Neuronal stem cell (in vitro differentiated cells): ENCODE measurements at regions not wholly inside any gene's neighbourhood (a gene's known extent, or its start where the extent isn't known, plus 50 kb on each side); places are given as distances from the start of the nearest gene placed in this dataset.

Experiments used
- DNase-seq: peaks from one replicate; pipeline ENCODE4 v3.0.0-alpha.2; 2013; ENCODE audit warnings: low spot score
- H2AFZ ChIP-seq: one replicate; pipeline ENCODE4 v1.6.1; 2013; ENCODE audit warnings: mild to moderate bottlenecking, low read length, inconsistent platforms
- H2AK5ac ChIP-seq: 2 replicates; pipeline ENCODE4 v1.6.1; 2013; ENCODE audit warnings: low read depth, mild to moderate bottlenecking, inconsistent platforms, low read length, moderate library complexity, mixed read lengths
- H2BK120ac ChIP-seq: 2 replicates; pipeline ENCODE4 v1.6.1; 2013; ENCODE audit warnings: low read depth, mild to moderate bottlenecking, inconsistent platforms, low read length, moderate library complexity, mixed read lengths
- H2BK12ac ChIP-seq: one replicate; pipeline ENCODE4 v1.6.1; 2013; ENCODE audit warnings: low read length, inconsistent platforms
- H2BK15ac ChIP-seq: 2 replicates; pipeline ENCODE4 v1.6.1; 2013; ENCODE audit warnings: mild to moderate bottlenecking, low read length, inconsistent platforms, mixed read lengths
- H2BK5ac ChIP-seq: one replicate; pipeline ENCODE4 v1.6.1; 2013; ENCODE audit warnings: inconsistent platforms, mild to moderate bottlenecking, low read length, moderate library complexity
- H3K14ac ChIP-seq: one replicate; pipeline ENCODE4 v1.6.1; 2013; ENCODE audit warnings: low read length, inconsistent platforms
- H3K18ac ChIP-seq: 2 replicates; pipeline ENCODE4 v1.6.1; 2013; ENCODE audit warnings: low read length, inconsistent platforms
- H3K23ac ChIP-seq: 2 replicates; pipeline ENCODE4 v1.6.1; 2013; ENCODE audit warnings: low read depth, mild to moderate bottlenecking, mixed read lengths, low read length, inconsistent platforms; ENCODE audit not compliant: poor library complexity
- H3K27ac ChIP-seq: replicated peaks from 3 replicates; pipeline ENCODE4 v1.5.1; 2013; ENCODE audit warnings: low read length, inconsistent platforms
- H3K27me3 ChIP-seq, 3 experiments: 2 replicates each; pipeline ENCODE4 v1.6.1; 2013; ENCODE audit warnings: low read length in 3 of 3, mild to moderate bottlenecking in 2 of 3, inconsistent platforms in 1 of 3, low read depth in 1 of 3, mixed read lengths in 1 of 3, moderate library complexity in 1 of 3; ENCODE audit not compliant: control insufficient read depth in 3 of 3, insufficient read depth in 3 of 3
- H3K36me3 ChIP-seq, 2 donors: replicated peaks in 1 of 2; 2 replicates each; pipeline ENCODE4 v1.6.1; 2013; ENCODE audit warnings: low read length in 2 of 2; ENCODE audit not compliant: control insufficient read depth in 2 of 2, insufficient read depth in 2 of 2
- H3K4ac ChIP-seq: 2 replicates; pipeline ENCODE4 v1.6.1; 2013; ENCODE audit warnings: inconsistent platforms, mild to moderate bottlenecking, low read length, moderate library complexity
- H3K4me1 ChIP-seq, 2 donors: 1 replicate in 1 of 2; 2 replicates in 1 of 2; pipeline ENCODE4 v1.6.1; 2013; ENCODE audit warnings: low read length in 2 of 2, low read depth in 1 of 2; ENCODE audit not compliant: control insufficient read depth in 2 of 2, insufficient read depth in 1 of 2
- H3K4me2 ChIP-seq: one replicate; pipeline ENCODE4 v1.6.1; 2013; ENCODE audit warnings: mild to moderate bottlenecking, low read length, inconsistent platforms; ENCODE audit not compliant: insufficient read depth, poor library complexity, severe bottlenecking
- H3K4me3 ChIP-seq, 2 donors: 2 replicates each; pipeline ENCODE4 v1.5.1; 2013; ENCODE audit warnings: low read length in 2 of 2, mild to moderate bottlenecking in 2 of 2, inconsistent platforms in 1 of 2, moderate library complexity in 1 of 2
- H3K79me1 ChIP-seq: one replicate; pipeline ENCODE4 v1.6.1; 2013; ENCODE audit warnings: low read depth, mild to moderate bottlenecking, inconsistent platforms, low read length, moderate library complexity
- H3K9ac ChIP-seq: one replicate; pipeline ENCODE4 v1.6.1; 2013; ENCODE audit warnings: mild to moderate bottlenecking, low read depth, low read length, inconsistent platforms; ENCODE audit not compliant: poor library complexity
- H3K9me3 ChIP-seq, 2 donors: replicated peaks in 1 of 2; 2 replicates each; pipeline versions ENCODE3 to v1.6.1; 2013; ENCODE audit warnings: low read length in 2 of 2, mild to moderate bottlenecking in 2 of 2, inconsistent platforms in 1 of 2, low read depth in 1 of 2, mixed read lengths in 1 of 2, moderate library complexity in 1 of 2; ENCODE audit not compliant: control insufficient read depth in 2 of 2, insufficient read depth in 1 of 2
- H4K8ac ChIP-seq: one replicate; pipeline ENCODE4 v1.6.1; 2013; ENCODE audit warnings: low read depth, mild to moderate bottlenecking, inconsistent platforms, low read length, moderate library complexity
- H4K91ac ChIP-seq: one replicate; pipeline ENCODE4 v1.6.1; 2013; ENCODE audit warnings: low read length, low read depth, mild to moderate bottlenecking, inconsistent platforms; ENCODE audit not compliant: poor library complexity
- WGBS, 2 donors: extraction: QIAGEN DNeasy Blood & Tissue Kit; methylation state at CpG; one replicate each; pipeline ENCODE4 v1.1.7; 2013; ENCODE audit warnings: missing lambda C conversion rate in 2 of 2, mixed read lengths in 1 of 2; ENCODE audit not compliant: insufficient read length in 2 of 2, insufficient replicate concordance in 1 of 2; ENCODE audit errors: extremely low coverage in 2 of 2; 5-methylcytosine and 5-hydroxymethylcytosine counted together

- Histone ChIP-seq H3K14ac (no peak overlapping the region), H3K18ac (no peak overlapping the region), H3K4me1 (no peaks in the 10 kb centered on the region), H2BK5ac (no peak overlapping the region), H4K8ac (no peak overlapping the region), H3K79me1 (no peaks in the 10 kb centered on the region), H4K91ac (no peak overlapping the region), H2BK120ac (no peak overlapping the region), H3K27ac (no peak overlapping the region), H2AFZ (no peak overlapping the region), H3K23ac (no peak overlapping the region), H2BK15ac (no peak overlapping the region), H3K9ac (no peak overlapping the region), H3K9me3 (peaks cover 0 to 4% of the 10 kb centered on the region in 2 donors), H2BK12ac (no peak overlapping the region), H3K4me3 (no peak overlapping the region), H2AK5ac (no peak overlapping the region), H3K4me2 (no peak overlapping the region), H3K36me3 (no peaks in the 10 kb centered on the region), H3K4ac (no peak overlapping the region), H3K27me3 (no peaks in the 10 kb centered on the region)
- no CpG with 5 or more reads among the region's 1 CpG for WGBS, 2 donors
- DNase-seq, result no peak
Measured at GRCh38 chr12:92206011-92206410, 60.4 kb upstream of the BTG1 start.

- no peaks in the 10 kb centered on the region for H3K27me3 ChIP-seq
- peaks cover 3 to 10% of the 10 kb centered on the region in 2 donors for H3K9me3 ChIP-seq
- no peak overlapping the region for H2AK5ac ChIP-seq
- no peak overlapping the region for H3K4me3 ChIP-seq
- no peak overlapping the region for H3K4me2 ChIP-seq
- no peak overlapping the region for H3K9ac ChIP-seq
- H2BK12ac ChIP-seq, result no peak overlapping the region
- peaks cover 0 to 3% of the 10 kb centered on the region in 2 donors for H3K4me1 ChIP-seq
- H3K23ac ChIP-seq, result no peak overlapping the region
- no peak overlapping the region for H4K8ac ChIP-seq
- H3K14ac ChIP-seq, result no peak overlapping the region
- no peak for DNase-seq
- H2BK5ac ChIP-seq, result no peak overlapping the region
- H2AFZ ChIP-seq, result no peak overlapping the region
- H4K91ac ChIP-seq, result no peak overlapping the region
- H3K79me1 ChIP-seq, result no peaks in the 10 kb centered on the region
- H2BK15ac ChIP-seq, result no peak overlapping the region
- no peak overlapping the region for H3K27ac ChIP-seq
- H3K4ac ChIP-seq, result no peak overlapping the region
- no peaks in the 10 kb centered on the region for H3K36me3 ChIP-seq
- H3K18ac ChIP-seq, result no peak overlapping the region
- H2BK120ac ChIP-seq, result no peak overlapping the region
- WGBS, 2 donors, result no CpG with 5 or more reads among the region's 6 CpGs
Measured at GRCh38 chr12:92199819-92200576, 54.4 kb upstream of the BTG1 start.

GRCh38 chr12:92197815-92198214 is 52.2 kb upstream of the BTG1 start:
- Histone ChIP-seq H3K4me3 (no peak overlapping the region), H3K4me1 (peaks cover 2 to 3% of the 10 kb centered on the region in 2 donors), H3K27ac (no peak overlapping the region), H3K9me3 (peaks cover 3 to 10% of the 10 kb centered on the region in 2 donors), H3K4me2 (no peak overlapping the region), H2BK5ac (no peak overlapping the region), H3K79me1 (no peaks in the 10 kb centered on the region), H4K91ac (no peak overlapping the region), H3K18ac (no peak overlapping the region), H3K14ac (no peak overlapping the region), H3K9ac (no peak overlapping the region), H3K36me3 (no peaks in the 10 kb centered on the region), H3K27me3 (no peaks in the 10 kb centered on the region), H3K4ac (no peak overlapping the region), H2AK5ac (no peak overlapping the region), H2BK12ac (no peak overlapping the region), H2BK15ac (no peak overlapping the region), H2AFZ (no peak overlapping the region), H4K8ac (no peak overlapping the region), H3K23ac (no peak overlapping the region), H2BK120ac (no peak overlapping the region)
- no CpG with 5 or more reads among the region's 4 CpGs for WGBS, 2 donors
- DNase-seq, result no peak

GRCh38 chr12:92196368-92196767 is 50.7 kb upstream of the BTG1 start:
- Histone ChIP-seq H3K14ac (no peak overlapping the region), H3K9me3 (peaks cover 3 to 10% of the 10 kb centered on the region in 2 donors), H2BK120ac (no peak overlapping the region), H2AK5ac (no peak overlapping the region), H3K4me3 (no peak overlapping the region), H3K4me1 (peaks cover 2 to 3% of the 10 kb centered on the region in 2 donors), H3K23ac (no peak overlapping the region), H4K8ac (no peak overlapping the region), H2BK12ac (no peak overlapping the region), H4K91ac (no peak overlapping the region), H3K9ac (no peak overlapping the region), H3K36me3 (no peaks in the 10 kb centered on the region), H3K27me3 (no peaks in the 10 kb centered on the region), H2BK5ac (no peak overlapping the region), H3K27ac (no peak overlapping the region), H3K4me2 (no peak overlapping the region), H2BK15ac (no peak overlapping the region), H3K4ac (no peak overlapping the region), H2AFZ (no peak overlapping the region), H3K18ac (no peak overlapping the region), H3K79me1 (no peaks in the 10 kb centered on the region)
- WGBS, 2 donors, result no CpG with 5 or more reads among the region's 1 CpG
- no peak for DNase-seq
